Glomerular visceral epithelial cell (primary cell): ENCODE measurements at regions not wholly inside any gene's neighbourhood (a gene's known extent, or its start where the extent isn't known, plus 50 kb on each side); places are given as distances from the start of the nearest gene placed in this dataset.
"Not testable (repeated sequence)": the region's sequence is repeated elsewhere in the genome, so short reads cannot be mapped to it uniquely, and the experiment has no call there.

ENCODE experiments used
- DNase-seq: peaks from one replicate; pipeline ENCODE4 v3.0.0-alpha.2; 2016; ENCODE audit errors: extremely low spot score

- DNase-seq, result no peak
Measured at GRCh38 chr6:50899306-50899870, 80.7 kb downstream of the TFAP2B start.

GRCh38 chr6:50902260-50902659 lies 83.6 kb downstream of the TFAP2B start:
- no peak for DNase-seq

GRCh38 chr6:50905297-50905696 lies 86.6 kb downstream of the TFAP2B start:
- DNase-seq, result no peak

- no peak for DNase-seq
Measured at GRCh38 chr6:50907565-50907964, 88.9 kb downstream of the TFAP2B start.

- DNase-seq, result no peak
Measured at GRCh38 chr6:50913105-50913770, 94.6 kb downstream of the TFAP2B start.

GRCh38 chr6:50921378-50921777 lies 102.7 kb downstream of the TFAP2B start:
- DNase-seq, result not testable (repeated sequence)

- DNase-seq, result no peak
Measured at GRCh38 chr6:50921968-50922367, 103.3 kb downstream of the TFAP2B start.

- no peak for DNase-seq
Measured at GRCh38 chr6:50922579-50923525, 104.2 kb downstream of the TFAP2B start.

GRCh38 chr6:50924758-50925157 lies 106.1 kb downstream of the TFAP2B start:
- DNase-seq, result no peak

- DNase-seq, result no peak
Measured at GRCh38 chr6:50925548-50925947, 106.9 kb downstream of the TFAP2B start.

- no peak for DNase-seq
Measured at GRCh38 chr6:50925981-50926380, 107.3 kb downstream of the TFAP2B start.

GRCh38 chr6:50927800-50928199 lies 109.1 kb downstream of the TFAP2B start:
- DNase-seq, result peak; percentile 89

- no peak for DNase-seq
Measured at GRCh38 chr6:50929323-50929722, 110.7 kb downstream of the TFAP2B start.

GRCh38 chr6:50935442-50935841 lies 116.8 kb downstream of the TFAP2B start:
- DNase-seq, result no peak

- DNase-seq, result no peak
Measured at GRCh38 chr6:50936277-50936681, 117.6 kb downstream of the TFAP2B start.

GRCh38 chr6:50939931-50940330 lies 121.3 kb downstream of the TFAP2B start:
- DNase-seq, result no peak

GRCh38 chr6:50945789-50946188 lies 127.1 kb downstream of the TFAP2B start:
- DNase-seq, result no peak

- peak; percentile 17 for DNase-seq
Measured at GRCh38 chr6:50952092-50952907, 133.6 kb downstream of the TFAP2B start.

- DNase-seq, result no peak
Measured at GRCh38 chr6:50956014-50956413, 137.3 kb downstream of the TFAP2B start.

GRCh38 chr6:50958148-50958697 lies 139.6 kb downstream of the TFAP2B start:
- no peak for DNase-seq

GRCh38 chr6:50959081-50959641 lies 140.5 kb downstream of the TFAP2B start:
- no peak for DNase-seq
